Thyroid gland (tissue), 4 donors: ENCODE measurements at regions not wholly inside any gene's neighbourhood (a gene's known extent, or its start where the extent isn't known, plus 50 kb on each side); places are given as distances from the start of the nearest gene placed in this dataset.

Experiments used
- POLR2A ChIP-seq, 2 donors: fragments of 450-650 bp; IDR thresholded peaks; one replicate each; pipeline ENCODE4 v1.6.1; 2017; ENCODE audit warnings: antibody characterized with exemption in 2 of 2, mild to moderate bottlenecking in 2 of 2, moderate library complexity in 1 of 2
- TF ChIP-seq, protein P1 (sequence below), 6 experiments: fragments of 200-600 bp in 3 of 6; fragments of 450-650 bp in 3 of 6; sonication (generic) in 3 of 6; IDR thresholded peaks; one replicate each; pipeline ENCODE4 v1.5.1; 2016 to 2019; ENCODE audit warnings: antibody characterized with exemption in 6 of 6, mild to moderate bottlenecking in 2 of 6, inconsistent platforms in 1 of 6, moderate library complexity in 1 of 6

GRCh38 chr10:118204292-118204943, 137.7 kb downstream of the FAM204A start:
- TF ChIP-seq, protein P1, sequence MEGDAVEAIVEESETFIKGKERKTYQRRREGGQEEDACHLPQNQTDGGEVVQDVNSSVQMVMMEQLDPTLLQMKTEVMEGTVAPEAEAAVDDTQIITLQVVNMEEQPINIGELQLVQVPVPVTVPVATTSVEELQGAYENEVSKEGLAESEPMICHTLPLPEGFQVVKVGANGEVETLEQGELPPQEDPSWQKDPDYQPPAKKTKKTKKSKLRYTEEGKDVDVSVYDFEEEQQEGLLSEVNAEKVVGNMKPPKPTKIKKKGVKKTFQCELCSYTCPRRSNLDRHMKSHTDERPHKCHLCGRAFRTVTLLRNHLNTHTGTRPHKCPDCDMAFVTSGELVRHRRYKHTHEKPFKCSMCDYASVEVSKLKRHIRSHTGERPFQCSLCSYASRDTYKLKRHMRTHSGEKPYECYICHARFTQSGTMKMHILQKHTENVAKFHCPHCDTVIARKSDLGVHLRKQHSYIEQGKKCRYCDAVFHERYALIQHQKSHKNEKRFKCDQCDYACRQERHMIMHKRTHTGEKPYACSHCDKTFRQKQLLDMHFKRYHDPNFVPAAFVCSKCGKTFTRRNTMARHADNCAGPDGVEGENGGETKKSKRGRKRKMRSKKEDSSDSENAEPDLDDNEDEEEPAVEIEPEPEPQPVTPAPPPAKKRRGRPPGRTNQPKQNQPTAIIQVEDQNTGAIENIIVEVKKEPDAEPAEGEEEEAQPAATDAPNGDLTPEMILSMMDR (IDR thresholded peaks at IDR 0.05) = no peak
- TF ChIP-seq POLR2A (IDR thresholded peaks at IDR 0.05) = no peak
